Fibroblast of lung (primary cell): ENCODE measurements at regions not wholly inside any gene's neighbourhood (a gene's known extent, or its start where the extent isn't known, plus 50 kb on each side); places are given as distances from the start of the nearest gene placed in this dataset.

ENCODE experiments used
- CTCF ChIP-seq, 2 donors: IDR thresholded peaks in 1 of 2; conservative IDR thresholded peaks in 1 of 2; 1 replicate in 1 of 2; 2 replicates in 1 of 2; pipeline ENCODE4 v1.5.1; 2011 to 2012; ENCODE audit warnings: low read length in 2 of 2, control low read depth in 1 of 2, inconsistent platforms in 1 of 2, low read depth in 1 of 2, mild to moderate bottlenecking in 1 of 2
- EZH2 ChIP-seq: IDR thresholded peaks from 2 replicates; pipeline ENCODE4 v1.5.1; 2012; ENCODE audit warnings: low read length, control low read depth, mild to moderate bottlenecking; ENCODE audit errors: missing control alignments

- TF ChIP-seq CTCF (conservative IDR thresholded peaks at IDR 0.05 in 1 of 2, IDR thresholded peaks at IDR 0.05 in 1 of 2; ENCODE audit: low read depth in 1 of 2, low read length in 2 of 2) (no peak), EZH2 (no peak)
Measured at GRCh38 chr5:152593388-152593787, 188.3 kb upstream of the NMUR2 start.
